ENCODE measurements at regions not wholly inside any gene's neighbourhood (a gene's known extent, or its start where the extent isn't known, plus 50 kb on each side); places are given as distances from the start of the nearest gene placed in this dataset.
"Not testable (repeated sequence)": the region's sequence is repeated elsewhere in the genome, so short reads cannot be mapped to it uniquely, and the experiment has no call there.

DNA sequence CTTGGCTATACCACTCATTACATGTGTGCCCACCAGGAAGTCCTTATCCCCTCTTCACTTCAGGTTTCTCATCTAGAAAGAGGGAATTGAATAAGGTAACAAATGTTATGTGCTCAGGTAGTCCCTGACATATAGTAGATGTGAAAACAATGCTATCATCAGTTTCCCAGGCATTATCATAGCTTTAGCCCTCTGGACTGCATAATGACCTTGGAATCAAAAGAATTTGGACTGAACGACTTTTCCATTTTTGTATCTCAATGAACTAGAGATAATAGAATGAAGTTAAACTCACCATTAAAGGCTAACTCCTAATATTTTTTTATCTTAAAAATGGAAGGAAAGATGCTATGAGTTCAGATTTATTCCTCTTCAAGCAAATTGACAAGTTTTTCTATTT is 304.1 kb upstream of the USP24 start:
- ChIA-PET POLR2A (no interaction called here), CTCF (no interaction called here)
- no TSS peak for BruUV-seq (replicated peaks)
- intact Hi-C loops (cut with micrococcal nuclease), result no loop called here
- no peaks in the 10 kb centered on the region for H3K4me1 Mint-ChIP-seq (ENCODE audit: insufficient read depth, unreplicated experiment)
- no peak for DNase-seq (ENCODE audit: unreplicated experiment)
- TF ChIP-seq CTCF (IDR thresholded peaks at IDR 0.05; ENCODE audit: unreplicated experiment), result no peak
- H3K36me3 Mint-ChIP-seq (ENCODE audit: insufficient read depth, unreplicated experiment), result no peaks in the 10 kb centered on the region
- H3K4me3 Mint-ChIP-seq (ENCODE audit: unreplicated experiment), result no peak overlapping the region
- no peak overlapping the region for H3K27ac Mint-ChIP-seq (ENCODE audit: low read depth, unreplicated experiment)
- H3K9me3 Mint-ChIP-seq (ENCODE audit: unreplicated experiment), result no peaks in the 10 kb centered on the region
- H3K27me3 Mint-ChIP-seq (ENCODE audit: insufficient read depth, unreplicated experiment), result peaks cover 13% of the 10 kb centered on the region

GRCh38 chr1:55517036-55517435 is 301.9 kb upstream of the USP24 start:
- CTCF ChIA-PET, result no interaction called here
- H3K4me3 Mint-ChIP-seq (ENCODE audit: unreplicated experiment), result no peak overlapping the region
- no peaks in the 10 kb centered on the region for H3K9me3 Mint-ChIP-seq (ENCODE audit: unreplicated experiment)
- no peaks in the 10 kb centered on the region for H3K36me3 Mint-ChIP-seq (ENCODE audit: insufficient read depth, unreplicated experiment)
- intact Hi-C loops (cut with micrococcal nuclease), result no loop called here
- no TSS peak for BruUV-seq (replicated peaks)
- H3K27ac Mint-ChIP-seq (ENCODE audit: low read depth, unreplicated experiment), result no peak overlapping the region
- DNase-seq (ENCODE audit: unreplicated experiment), result no peak
- POLR2A ChIA-PET, result no interaction called here
- no peaks in the 10 kb centered on the region for H3K4me1 Mint-ChIP-seq (ENCODE audit: insufficient read depth, unreplicated experiment)
- peaks cover 13% of the 10 kb centered on the region for H3K27me3 Mint-ChIP-seq (ENCODE audit: insufficient read depth, unreplicated experiment)
- TF ChIP-seq CTCF (IDR thresholded peaks at IDR 0.05; ENCODE audit: unreplicated experiment), result no peak

DNA sequence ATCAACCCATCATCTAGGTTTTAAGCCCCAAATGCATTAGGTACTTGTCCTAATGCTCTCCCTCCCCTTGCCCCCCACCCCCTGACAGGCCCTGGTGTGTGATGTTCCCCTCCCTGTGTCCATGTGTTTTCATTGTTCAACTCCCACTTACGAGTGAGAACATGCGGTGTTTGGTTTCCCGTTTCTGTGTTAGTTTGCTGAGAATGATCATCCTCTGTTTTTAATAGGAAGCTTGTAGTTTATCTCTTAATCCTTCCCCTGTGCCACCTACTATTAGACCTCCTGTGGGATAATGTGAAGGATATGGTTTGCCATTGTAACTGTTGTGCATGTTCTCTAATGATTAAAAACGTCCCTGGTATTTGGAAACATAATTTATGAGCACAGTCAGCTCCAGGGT is 299.4 kb upstream of the USP24 start:
- H3K27me3 Mint-ChIP-seq (ENCODE audit: insufficient read depth, unreplicated experiment), result peaks cover 13% of the 10 kb centered on the region
- H3K4me1 Mint-ChIP-seq (ENCODE audit: insufficient read depth, unreplicated experiment); H3K4me3 Mint-ChIP-seq (ENCODE audit: unreplicated experiment); BruUV-seq (replicated peaks); H3K36me3 Mint-ChIP-seq (ENCODE audit: insufficient read depth, unreplicated experiment); DNase-seq (ENCODE audit: unreplicated experiment); POLR2A ChIA-PET; H3K27ac Mint-ChIP-seq (ENCODE audit: low read depth, unreplicated experiment); H3K9me3 Mint-ChIP-seq (ENCODE audit: unreplicated experiment); intact Hi-C loops (cut with micrococcal nuclease): not testable (repeated sequence)
- CTCF ChIA-PET, result interaction anchor here (0.5 to 0.7 kb wide), 3 partner anchors 21 to 1074 kb away, joined by 3 read pairs; no protein-coding TSS in a partner anchor

DNA sequence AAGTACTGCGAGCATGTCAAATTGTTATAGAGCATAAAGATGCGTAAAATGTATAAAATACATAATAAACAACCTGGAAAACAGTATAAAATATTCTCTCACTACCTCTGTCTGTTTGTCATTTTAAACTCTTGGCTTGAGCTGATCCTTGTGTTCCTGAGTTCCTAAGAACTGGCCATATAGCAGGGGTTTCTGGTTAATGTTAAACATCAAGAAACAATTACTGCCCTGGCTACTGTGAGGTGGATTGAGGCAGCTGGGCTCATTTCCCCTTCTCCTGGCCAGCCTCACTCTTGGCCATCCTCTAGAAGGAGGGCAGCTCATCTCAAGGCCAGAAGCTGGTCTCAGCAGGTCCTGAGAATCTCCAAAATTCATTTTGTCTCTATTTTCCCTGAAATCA is 297.3 kb upstream of the USP24 start:
- Mint-ChIP-seq H3K4me3 (ENCODE audit: unreplicated experiment) (no peak overlapping the region), H3K36me3 (ENCODE audit: insufficient read depth, unreplicated experiment) (no peaks in the 10 kb centered on the region), H3K27me3 (ENCODE audit: insufficient read depth, unreplicated experiment) (no peaks in the 10 kb centered on the region), H3K9me3 (ENCODE audit: unreplicated experiment) (no peaks in the 10 kb centered on the region), H3K27ac (ENCODE audit: low read depth, unreplicated experiment) (no peak overlapping the region), H3K4me1 (ENCODE audit: insufficient read depth, unreplicated experiment) (peaks cover 6% of the 10 kb centered on the region)
- DNase-seq (ENCODE audit: unreplicated experiment), result no peak
- BruUV-seq (replicated peaks), result no TSS peak
- ChIA-PET CTCF (interaction anchor here (0.6 kb wide), 1 partner anchor 34 kb away, joined by 3 read pairs; no protein-coding TSS in a partner anchor), POLR2A (no interaction called here)
- no peak for TF ChIP-seq CTCF (IDR thresholded peaks at IDR 0.05; ENCODE audit: unreplicated experiment)
- intact Hi-C loops (cut with micrococcal nuclease), result no loop called here

DNA sequence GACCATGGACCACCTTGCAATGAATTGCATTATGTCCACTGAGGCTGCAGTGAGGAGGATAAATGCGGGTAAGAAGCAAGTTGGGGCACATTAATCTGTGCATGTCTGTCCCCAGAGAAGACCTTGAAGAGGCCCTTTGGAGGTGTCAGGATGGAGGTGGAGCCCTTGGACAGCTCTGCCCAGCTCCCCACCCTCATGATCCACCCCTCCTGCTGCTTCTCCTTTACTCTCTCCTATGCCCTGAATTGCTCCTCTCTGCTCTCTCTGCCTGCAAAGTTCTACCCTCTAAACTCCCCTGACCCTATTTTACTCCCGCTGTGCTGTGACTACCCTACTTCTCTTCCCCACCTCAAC is 292.4 kb upstream of the USP24 start:
- DNase-seq (ENCODE audit: unreplicated experiment), result no peak
- no peaks in the 10 kb centered on the region for H3K9me3 Mint-ChIP-seq (ENCODE audit: unreplicated experiment)
- ChIA-PET POLR2A (no interaction called here), CTCF (interaction anchor here (0.6 to 1.1 kb wide), 2 partner anchors 28 to 1069 kb away, joined by 3 read pairs; no protein-coding TSS in a partner anchor)
- no peaks in the 10 kb centered on the region for H3K27me3 Mint-ChIP-seq (ENCODE audit: insufficient read depth, unreplicated experiment)
- BruUV-seq (replicated peaks), result no TSS peak
- H3K4me3 Mint-ChIP-seq (ENCODE audit: unreplicated experiment), result no peak overlapping the region
- H3K4me1 Mint-ChIP-seq (ENCODE audit: insufficient read depth, unreplicated experiment), result peaks cover 14% of the 10 kb centered on the region
- intact Hi-C loops (cut with micrococcal nuclease), result loop anchor here (1.0 to 10.0 kb wide), 3 partner anchors 342 to 1080 kb away; no protein-coding TSS in a partner anchor
- H3K36me3 Mint-ChIP-seq (ENCODE audit: insufficient read depth, unreplicated experiment), result peaks cover 6% of the 10 kb centered on the region
- H3K27ac Mint-ChIP-seq (ENCODE audit: low read depth, unreplicated experiment), result no peak overlapping the region
- TF ChIP-seq CTCF (IDR thresholded peaks at IDR 0.05; ENCODE audit: unreplicated experiment), result no peak

Measured in MCF 10A (cell line).